ENCODE measurements at regions not wholly inside any gene's neighbourhood (a gene's known extent, or its start where the extent isn't known, plus 50 kb on each side); places are given as distances from the start of the nearest gene placed in this dataset.
A peak's percentile ranks its signal among the peaks of the same experiment; 100 is the strongest.
"Not testable (repeated sequence)": the region's sequence is repeated elsewhere in the genome, so short reads cannot be mapped to it uniquely, and the experiment has no call there.

DNA sequence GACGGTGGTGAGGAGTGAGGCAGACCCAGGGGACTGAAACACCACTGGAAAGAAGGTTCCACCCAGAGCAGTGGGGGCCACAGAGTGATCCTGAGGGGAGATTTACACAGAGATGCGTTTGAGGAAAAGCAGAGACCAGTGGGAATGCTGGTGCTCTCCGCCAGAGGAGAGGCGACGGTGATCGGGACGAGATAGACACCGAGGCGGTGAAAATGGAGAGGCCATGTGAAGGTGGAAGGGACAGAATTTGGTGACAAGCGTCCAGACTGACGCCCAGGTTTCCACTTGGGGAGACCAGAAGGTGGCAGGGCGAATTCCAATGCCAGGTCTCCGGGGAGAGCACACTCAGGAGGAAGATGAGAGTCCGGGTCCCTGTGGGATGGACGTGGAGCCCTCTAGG is 374.8 kb downstream of the CNTNAP3B start:
- not testable (repeated sequence) for DNase-seq

DNA sequence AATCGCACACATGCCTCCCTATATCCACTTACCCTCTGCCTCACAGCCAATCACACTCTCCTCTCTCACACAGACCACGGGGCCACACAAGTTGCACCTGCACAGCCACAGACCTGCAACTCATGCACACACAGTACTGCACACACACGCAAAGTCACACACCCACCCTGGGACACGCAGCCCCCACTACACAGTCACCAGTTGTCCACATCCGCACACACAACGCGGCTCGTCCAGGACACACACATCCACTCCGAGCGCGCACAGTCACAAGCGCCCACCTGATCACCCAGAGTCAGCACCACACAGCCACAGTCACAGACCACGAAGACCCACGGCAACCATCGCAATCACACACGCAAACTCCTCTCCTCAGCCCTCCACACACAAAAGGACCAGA is 387.3 kb downstream of the CNTNAP3B start:
- DNase-seq, result not testable (repeated sequence)

DNA sequence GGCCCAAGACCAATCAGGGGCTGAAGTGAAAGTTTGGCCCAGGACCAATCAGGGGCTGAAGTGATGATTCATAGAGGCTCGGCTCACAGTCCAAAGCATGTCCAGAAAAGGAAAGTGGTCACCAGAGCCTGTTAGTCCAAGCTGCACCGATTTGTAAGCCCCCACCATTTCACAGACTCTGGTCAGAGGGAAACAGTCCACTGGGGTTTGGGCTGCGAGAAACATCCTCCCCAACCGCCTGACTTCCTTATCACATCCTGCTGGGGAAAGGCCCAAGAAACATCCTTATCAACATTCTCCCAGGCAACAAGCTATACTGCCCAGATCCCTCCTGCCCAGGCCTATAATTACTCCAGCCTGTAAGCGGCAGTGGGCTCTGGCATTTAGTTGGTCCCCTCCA is 388.1 kb downstream of the CNTNAP3B start:
- DNase-seq, result not testable (repeated sequence)

DNA sequence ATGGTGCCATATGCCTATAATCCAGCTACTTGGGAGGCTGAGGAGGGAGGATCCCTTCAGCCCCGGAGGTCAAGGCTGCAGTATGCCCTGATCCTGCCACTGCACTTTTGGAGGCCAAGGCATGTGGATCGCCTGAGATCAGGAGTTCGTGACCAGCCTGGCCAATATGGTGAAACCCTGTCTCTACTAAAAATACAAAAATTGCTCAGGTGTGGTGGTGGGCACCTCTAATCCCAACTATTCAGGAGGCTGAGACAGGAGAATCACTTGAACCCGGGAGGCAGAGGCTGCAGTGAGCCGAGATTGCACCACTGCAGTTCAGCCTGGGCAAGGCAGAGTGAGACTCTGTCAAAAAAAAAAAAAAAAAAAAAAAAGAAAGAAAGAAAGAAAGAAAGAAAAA is 390.5 kb downstream of the CNTNAP3B start:
- DNase-seq, result not testable (repeated sequence)

DNA sequence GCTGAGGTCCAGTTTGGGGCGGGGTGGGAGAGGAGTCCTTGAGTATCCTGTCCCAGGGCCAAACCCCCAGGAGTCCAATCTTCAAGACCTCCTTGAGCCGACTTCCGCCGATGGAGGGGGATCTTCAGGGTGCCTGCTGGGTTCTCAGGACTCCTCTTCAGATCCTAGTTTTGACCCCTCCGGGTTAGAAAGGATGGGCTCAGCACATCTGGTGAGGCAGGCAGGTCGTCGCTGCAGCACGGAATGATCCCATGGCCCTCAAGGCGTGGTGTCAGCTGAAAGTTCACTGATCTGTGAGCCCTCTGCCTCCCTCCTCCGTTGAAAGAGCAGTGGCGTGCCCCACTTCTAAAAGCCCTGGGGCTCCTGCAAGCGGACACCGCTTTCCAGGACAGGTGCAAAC is 430.0 kb downstream of the CNTNAP3B start:
- not testable (repeated sequence) for DNase-seq

DNA sequence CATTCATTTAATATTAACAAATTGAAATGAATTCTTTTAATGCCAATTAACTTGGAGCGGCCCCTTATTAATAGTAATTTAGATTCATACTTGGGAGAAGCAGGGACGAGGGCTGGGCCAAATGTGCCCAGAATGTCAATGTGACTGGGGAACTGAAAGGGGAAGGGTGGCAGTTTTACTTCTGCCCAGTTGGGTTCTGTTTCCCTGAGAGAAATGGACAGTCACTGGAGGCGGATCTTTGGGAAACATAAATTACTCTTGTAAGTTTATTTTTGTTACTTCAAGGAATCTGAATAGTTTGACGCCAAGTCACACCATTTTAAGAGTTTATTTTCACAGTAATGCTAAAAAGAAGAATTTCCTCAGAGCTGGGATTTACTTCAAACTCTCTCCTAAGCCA is 432.1 kb downstream of the CNTNAP3B start:
- not testable (repeated sequence) for DNase-seq

DNA sequence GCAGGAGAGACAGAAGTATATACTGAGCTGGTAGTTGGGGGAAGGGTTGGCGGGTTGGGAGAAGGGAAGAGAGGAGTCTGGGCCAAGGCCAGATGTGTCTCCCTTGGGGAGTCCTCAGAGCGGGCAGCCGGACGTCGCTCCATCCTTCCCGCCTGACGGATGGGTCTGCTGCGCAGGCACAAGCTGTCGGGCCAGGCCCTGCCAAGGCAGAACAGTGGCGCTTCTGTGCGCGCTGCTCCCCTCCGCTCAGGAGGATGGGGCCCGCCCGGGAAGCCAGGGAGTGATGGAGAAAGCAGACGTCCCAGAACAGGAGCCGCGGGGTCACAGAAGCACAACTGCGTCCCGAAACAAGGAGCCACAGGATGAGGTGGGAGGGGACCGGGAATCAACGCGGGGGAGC is 449.9 kb downstream of the CNTNAP3B start:
- not testable (repeated sequence) for DNase-seq

DNA sequence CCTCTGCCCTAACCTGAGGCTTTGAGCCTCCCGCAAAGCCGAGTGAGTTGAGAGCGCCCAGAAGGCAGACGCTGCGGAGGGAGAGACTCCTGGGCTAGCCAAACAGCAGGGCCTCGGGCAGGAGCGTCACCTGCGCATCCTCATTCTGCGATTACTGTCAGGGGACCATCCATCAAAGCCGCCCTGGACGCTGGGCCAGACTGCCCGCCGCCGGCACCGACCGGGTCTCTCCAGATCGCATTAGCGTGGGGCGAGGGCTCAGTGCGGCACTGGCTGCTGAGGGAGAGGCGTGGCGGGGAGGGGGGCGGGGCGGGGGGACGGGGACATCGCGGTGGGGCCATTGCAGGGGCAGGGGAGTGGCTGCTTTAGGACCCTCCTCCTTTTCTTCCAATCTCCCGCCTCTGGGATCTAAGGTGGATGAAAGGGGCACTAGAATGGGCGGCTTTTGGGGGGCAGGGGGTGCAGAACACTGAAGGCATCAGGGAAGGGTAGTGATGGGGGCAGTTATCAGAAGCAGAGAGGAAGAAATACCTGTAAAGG is 465.7 kb downstream of the CNTNAP3B start:
- not testable (repeated sequence) for DNase-seq

DNA sequence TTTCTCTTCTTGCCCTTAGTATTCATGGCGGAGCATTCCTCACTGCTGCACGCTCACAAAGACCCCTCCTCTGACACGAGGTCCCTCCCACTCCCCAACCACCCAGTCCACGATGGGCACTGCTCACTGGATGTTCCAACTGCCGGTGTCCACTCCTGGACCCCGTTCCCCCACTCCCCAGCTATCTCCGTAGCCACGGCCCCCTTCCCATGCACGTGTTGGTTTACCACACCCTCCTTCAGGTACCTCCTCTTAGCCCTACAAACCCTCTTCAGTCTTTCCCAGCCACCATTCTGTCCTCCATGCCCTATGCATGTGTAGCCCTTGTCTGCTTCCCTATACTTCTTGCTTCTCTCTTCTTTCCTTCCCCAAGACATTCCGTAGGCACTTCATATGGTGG is 469.6 kb upstream of the ZNG1F start:
- DNase-seq, result not testable (repeated sequence)

DNA sequence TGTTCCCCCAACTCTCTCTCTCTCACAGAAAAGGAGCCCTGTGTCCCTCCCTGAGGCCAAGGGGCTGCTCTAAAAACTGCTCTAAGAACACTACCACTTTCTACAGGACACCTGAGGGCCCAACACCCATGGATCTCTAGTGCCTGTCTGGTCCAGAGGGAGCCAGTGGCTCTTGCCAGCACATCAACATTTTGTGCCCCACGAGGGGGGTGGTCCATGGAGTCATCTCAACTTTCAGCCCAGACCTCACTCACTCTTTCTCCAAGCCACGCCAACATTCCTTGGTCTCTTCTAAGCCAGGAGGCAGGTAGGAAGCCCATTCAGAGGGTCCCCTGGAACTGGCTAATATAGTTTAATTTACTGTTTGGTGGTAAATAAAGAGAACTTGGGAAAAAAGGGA is 469.0 kb upstream of the ZNG1F start:
- DNase-seq, result not testable (repeated sequence)

DNA sequence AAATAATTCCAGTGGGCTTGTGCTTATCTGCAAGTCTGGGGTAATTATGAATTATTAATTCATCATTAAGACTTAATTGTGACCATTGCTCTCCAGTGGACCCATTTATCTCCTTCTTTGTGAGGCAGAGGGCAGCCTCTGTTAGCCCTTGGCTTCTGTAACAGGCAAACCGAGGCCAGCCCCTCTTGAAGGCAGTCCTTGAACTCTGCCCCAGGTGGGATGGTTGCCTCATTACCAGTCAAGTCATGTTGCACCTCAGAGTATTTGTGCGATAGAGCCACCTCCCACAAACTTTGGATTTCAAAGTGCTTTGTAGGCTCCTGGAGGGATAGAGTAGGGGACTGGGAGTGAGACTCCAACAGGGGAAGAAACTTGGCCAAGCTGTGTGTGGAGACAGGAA is 468.0 kb upstream of the ZNG1F start:
- not testable (repeated sequence) for DNase-seq

DNA sequence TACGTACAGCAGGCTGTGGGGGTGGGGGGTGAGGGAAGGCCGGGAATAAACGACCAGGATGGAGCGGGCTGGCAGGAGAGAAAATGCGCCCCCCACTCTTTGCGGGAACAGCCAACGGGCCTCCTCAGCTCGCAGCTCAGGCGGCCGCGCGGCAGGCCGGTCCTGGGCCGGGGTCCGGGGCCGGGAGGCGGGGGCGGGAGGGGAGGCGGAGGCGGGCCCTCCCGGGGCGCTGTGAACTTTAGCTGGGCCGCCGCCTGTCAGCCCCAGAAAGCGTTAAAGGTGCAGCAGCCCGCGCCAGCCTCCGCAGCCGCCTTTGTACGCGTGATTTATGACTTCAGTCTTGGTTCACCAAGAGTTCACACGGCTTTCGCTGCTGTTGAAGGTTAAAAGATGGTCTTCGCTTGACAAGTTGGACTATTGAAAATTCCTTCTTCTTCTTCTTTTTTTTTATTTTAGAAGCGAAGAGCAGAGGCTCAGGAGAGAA is 466.0 kb upstream of the ZNG1F start:
- DNase-seq, result peak; percentile 13

DNA sequence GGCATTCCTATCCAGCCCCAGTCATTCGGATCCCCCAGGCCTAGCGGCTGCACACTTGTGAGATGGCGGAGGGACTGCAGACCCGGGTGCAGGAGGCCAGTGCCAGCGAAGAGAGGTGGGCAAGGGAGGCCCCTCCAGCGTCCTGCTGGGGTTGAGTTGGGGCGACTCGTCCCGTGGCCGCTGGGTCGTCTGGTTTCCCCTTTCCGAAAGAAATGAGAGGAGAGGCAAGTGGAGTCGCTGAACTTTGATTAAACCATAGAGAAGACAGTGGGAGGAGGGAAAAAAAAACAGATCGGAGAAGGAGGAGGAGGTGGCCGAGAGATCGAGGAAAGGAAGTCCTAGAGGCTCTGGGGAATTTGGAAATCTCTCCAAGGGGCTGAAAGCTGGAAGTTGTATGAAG is 465.2 kb upstream of the ZNG1F start:
- peak; percentile 19 for DNase-seq

DNA sequence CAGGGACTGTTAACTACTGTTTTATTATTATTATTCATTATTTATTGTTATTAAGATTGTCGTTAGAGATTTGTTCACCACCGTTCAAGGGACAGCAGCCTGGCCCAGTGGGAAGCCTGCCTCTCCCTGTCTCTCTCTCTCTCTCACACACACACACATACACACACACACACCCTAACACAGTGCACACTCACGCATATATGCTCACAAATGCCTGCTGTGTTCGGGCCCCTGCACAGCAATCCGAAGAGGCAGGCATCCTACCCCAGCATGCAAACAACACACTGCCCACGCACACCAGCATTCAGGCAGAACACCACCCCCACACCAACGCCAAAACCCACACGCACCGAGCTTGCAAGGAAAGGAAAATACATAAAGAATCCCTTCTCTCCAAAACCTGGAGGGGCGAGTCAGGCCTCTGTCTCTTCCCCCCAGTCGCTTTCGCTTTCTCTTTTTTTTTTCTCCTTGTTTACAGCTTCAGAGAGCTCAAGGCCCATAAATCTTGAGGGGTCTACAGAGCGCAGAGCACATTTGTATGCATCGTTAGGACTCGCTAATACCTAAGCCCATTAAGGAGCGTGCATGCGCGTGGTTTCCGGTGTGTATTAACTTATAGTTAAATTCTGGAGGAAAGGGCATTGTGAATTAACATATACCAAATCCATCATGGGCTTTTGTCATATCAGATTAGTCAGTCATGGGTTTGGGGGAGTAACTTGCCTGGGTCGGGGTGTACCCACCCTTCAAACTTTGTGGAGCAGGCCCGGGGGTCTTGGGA is 464.6 kb upstream of the ZNG1F start:
- DNase-seq, result not testable (repeated sequence)

DNA sequence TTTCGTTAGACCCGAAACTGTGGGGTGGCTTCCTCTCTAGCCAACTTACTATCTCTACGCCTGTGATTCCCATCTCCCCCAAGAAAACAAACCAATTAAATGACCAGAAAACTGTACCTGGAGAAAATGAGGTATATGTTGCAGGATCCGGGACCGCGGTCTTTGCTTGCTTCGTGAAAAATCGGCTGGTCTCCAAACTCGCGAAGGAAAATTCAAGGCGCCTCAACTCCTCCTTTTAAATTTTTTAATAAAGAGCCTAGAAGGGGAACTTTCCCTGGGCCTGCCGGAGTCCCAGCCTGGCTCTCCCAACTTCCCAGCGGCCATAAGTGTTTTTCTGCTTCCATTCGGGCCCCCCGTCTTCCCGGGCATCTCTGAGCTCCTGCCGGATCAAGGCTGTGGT is 463.7 kb upstream of the ZNG1F start:
- DNase-seq, result not testable (repeated sequence)

DNA sequence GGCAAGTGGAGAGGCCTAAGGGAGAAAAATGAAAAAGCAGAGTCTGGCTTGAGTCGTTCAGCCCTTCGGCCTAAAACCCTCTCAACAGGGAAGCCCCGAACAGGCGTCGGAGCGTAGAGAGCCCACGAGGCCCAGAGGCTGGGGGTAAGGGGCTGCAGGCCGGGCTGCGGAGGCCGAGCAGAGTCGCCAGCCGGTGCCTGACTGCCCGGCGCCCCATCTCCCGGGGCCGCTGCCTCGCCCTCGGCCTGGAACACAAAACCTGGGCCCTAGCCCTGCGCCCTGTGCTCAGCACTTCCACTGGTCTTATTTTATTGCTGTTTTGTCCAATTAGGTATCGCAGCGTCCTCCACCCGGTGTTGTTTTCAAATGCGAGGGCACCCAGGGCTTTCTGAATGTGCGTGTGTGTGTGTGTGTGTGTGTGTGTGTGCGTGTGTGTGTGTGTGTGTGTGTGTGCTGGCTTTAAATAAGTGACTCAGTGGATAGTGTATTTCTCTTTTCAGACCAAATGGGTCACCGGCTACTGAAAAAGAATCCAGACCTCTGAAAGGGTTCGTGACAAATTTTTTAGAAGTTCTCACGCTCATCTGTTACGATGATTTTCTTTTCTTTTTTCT is 463.1 kb upstream of the ZNG1F start:
- DNase-seq, result not testable (repeated sequence)

DNA sequence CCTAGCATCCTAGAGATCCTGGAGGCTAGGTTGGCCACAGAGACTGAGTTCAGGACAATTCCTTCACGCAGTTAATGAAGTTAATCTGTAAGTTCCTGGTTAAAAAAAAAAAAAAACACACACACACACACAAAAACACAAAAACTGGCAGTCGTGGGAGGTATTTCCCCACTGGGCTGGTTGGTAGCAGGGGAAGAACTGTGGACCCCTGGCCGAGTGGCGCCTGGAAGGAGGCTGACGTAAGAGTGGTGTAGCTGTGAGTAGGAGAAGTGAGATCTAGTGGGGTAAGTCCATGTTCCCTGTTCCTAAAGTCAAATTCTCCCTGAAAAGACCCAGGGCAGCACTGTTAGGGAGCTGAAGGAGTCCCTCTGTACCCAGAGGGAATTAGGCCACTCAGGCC is 461.0 kb upstream of the ZNG1F start:
- not testable (repeated sequence) for DNase-seq

DNA sequence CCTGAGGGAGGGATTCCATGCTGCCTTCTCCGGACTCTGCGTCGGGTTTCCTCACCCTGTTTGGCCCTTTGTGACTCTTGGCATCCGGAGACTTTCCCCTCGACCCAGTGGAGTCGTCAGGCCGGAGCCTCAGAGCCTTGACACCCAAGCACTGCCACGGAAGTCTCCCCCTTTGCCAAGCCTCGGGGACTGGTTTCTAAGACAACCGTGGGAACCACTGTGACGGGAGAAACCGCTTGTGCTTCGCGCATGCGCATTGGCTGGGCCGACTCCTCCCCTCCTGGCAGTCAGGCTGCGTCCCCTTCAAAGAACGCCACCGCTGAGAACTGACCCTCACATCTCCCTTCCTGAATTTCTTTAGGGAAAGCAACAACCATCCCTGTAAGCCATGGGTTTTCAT is 459.4 kb upstream of the ZNG1F start:
- DNase-seq, result not testable (repeated sequence)

DNA sequence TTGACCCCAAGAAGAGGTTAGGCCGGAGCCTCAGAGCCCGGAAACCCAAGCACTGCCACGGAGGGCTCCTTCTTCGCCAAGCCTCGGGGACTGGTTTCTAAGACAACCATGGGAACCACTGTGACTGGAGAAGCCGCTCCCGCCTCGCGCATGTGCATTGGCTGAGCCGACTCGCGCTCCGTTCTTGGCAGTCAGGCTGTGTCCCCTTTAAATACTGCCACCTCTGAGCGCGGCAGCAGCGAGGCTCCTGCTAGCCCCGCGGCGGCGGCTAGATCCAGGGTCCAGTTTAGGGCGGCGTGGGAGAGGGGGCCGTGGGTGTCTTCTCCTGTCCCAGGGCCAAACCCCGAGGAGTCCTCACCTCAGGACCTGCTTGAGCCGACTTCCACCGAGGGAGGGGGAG is 457.1 kb upstream of the ZNG1F start:
- DNase-seq, result not testable (repeated sequence)

DNA sequence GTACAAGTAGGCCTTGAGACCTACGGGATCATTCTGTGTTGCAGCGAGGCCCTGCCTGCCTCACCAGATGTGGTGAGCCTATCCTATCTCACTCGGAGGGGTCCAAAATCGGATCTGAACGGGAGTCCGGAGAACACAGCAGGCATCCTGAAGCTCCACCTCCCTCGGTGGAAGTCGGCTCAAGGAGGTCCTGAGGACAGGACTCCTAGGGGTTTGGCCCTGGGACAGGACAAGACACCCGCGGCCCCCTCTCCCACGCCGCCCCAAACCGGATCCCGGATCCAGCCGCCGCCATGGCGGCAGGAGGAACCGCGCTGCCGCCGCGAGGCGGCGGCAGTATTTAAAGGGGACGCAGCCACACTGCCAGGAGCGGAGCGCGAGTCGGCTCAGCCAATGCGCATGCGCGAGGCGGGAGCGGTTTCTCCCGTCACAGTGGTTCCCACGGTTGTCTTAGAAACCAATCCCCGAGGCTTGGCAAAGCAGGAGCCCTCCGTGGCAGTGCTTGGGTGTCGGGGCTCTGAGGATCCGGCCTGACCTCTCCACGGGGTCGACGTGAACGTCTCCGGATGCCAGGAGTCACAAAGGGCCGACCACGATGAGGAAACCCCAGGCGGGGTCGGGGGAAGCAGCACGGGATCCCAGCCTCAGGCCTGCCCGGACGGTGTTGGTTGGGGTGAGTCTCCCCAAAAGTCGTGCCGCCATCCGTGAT is 454.6 kb upstream of the ZNG1F start:
- DNase-seq, result peak; percentile 14

DNA sequence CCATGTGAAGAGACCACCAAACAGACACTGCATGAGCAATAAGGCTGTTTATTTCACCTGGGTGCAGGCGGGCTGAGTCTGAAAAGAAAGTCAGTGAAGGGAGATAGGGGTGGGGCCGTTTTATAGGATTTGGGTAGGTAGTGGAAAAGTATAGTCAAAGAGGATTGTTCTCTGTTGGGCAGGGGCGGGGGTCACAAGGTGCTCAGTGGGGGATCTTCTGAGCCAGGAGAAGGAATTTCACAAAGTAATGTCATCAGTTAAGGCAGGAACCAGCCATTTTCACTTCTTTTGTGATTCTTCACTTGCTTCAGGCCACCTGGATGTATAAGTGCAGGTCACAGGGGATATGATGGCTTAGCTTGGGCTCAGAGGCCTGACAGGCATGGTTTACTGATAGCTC is 444.6 kb upstream of the ZNG1F start:
- DNase-seq, result not testable (repeated sequence)

DNA sequence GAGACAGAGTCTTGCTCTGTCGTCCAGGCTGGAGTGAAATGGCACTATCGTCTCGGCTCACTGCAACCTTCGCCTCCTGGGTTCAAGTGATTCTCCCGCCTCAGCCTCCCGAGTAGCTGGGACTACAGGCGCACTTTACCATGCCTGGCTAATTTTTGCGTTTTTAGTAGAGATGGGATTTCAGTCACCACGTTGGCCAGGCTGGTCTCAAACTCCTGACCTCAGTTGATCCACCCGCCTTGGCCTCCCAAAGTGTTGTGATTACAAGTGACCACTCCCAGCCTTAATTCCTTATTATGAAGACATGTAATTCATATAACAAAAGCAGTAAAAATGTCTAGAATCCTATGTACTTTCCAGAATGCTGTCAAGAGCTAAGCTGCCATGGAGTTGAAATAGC is 434.5 kb upstream of the ZNG1F start:
- DNase-seq, result not testable (repeated sequence)

DNA sequence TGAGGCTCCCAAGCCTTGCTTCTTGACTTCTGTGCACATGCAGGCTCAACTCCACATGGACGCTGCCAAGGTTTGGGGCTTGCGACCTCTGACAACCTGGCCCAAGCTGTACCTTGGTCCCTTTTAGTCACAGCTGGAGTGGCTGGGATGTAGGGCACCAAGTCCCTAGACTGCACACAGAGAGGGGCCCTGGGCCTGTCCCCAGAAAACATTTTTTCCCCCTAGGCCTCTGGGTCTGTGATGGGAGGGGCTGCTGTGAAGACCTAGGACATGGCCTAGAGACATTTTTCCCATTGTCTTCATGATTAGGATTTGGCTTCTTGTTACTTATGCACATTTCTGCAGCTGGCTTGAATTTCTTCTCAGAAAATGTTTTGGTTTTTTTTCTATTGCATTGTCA is 430.1 kb upstream of the ZNG1F start:
- DNase-seq, result not testable (repeated sequence)
